ENCODE measurements at regions not wholly inside any gene's neighbourhood (a gene's known extent, or its start where the extent isn't known, plus 50 kb on each side); places are given as distances from the start of the nearest gene placed in this dataset.

GRCh38 chr16:72657791-72658190, 390.1 kb downstream of the ZFHX3 start:
- no peak overlapping the region for H3K27ac ChIP-seq (replicated peaks)
- no peak for DNase-seq
- TF ChIP-seq CTCF (IDR thresholded peaks at IDR 0.05; ENCODE audit: borderline replicate concordance) = no peak
- no peaks in the 10 kb centered on the region for H3K4me1 ChIP-seq
- peaks cover 1% of the 10 kb centered on the region for H3K9me3 ChIP-seq (replicated peaks)
- no peaks in the 10 kb centered on the region for H3K36me3 ChIP-seq
- intact Hi-C loops (cut with micrococcal nuclease) = no loop called here
- H3K27me3 ChIP-seq (ENCODE audit: low read depth) = no peaks in the 10 kb centered on the region
- no peak overlapping the region for H3K4me3 ChIP-seq

GRCh38 chr16:72657164-72657563, 390.8 kb downstream of the ZFHX3 start:
- no peak for TF ChIP-seq CTCF (IDR thresholded peaks at IDR 0.05; ENCODE audit: borderline replicate concordance)
- H3K9me3 ChIP-seq (replicated peaks) = peaks cover 7% of the 10 kb centered on the region
- DNase-seq = no peak
- intact Hi-C loops (cut with micrococcal nuclease) = no loop called here
- no peak overlapping the region for H3K27ac ChIP-seq (replicated peaks)
- no peaks in the 10 kb centered on the region for H3K36me3 ChIP-seq
- no peak overlapping the region for H3K4me3 ChIP-seq
- H3K27me3 ChIP-seq (ENCODE audit: low read depth) = no peaks in the 10 kb centered on the region
- no peaks in the 10 kb centered on the region for H3K4me1 ChIP-seq

GRCh38 chr16:72654535-72654934, 393.4 kb downstream of the ZFHX3 start:
- intact Hi-C loops (cut with micrococcal nuclease) = no loop called here
- TF ChIP-seq CTCF (IDR thresholded peaks at IDR 0.05; ENCODE audit: borderline replicate concordance) = no peak
- Histone ChIP-seq H3K9me3 (replicated peaks) (peaks cover 15% of the 10 kb centered on the region), H3K27ac (replicated peaks) (no peak overlapping the region), H3K36me3 (no peaks in the 10 kb centered on the region), H3K27me3 (ENCODE audit: low read depth) (no peaks in the 10 kb centered on the region), H3K4me1 (no peaks in the 10 kb centered on the region), H3K4me3 (no peak overlapping the region)
- no peak for DNase-seq

GRCh38 chr16:72649254-72649944, 398.5 kb downstream of the ZFHX3 start:
- intact Hi-C loops (cut with micrococcal nuclease) = no loop called here

GRCh38 chr16:72646615-72647014, 401.3 kb downstream of the ZFHX3 start:
- no peaks in the 10 kb centered on the region for H3K4me1 ChIP-seq
- DNase-seq = no peak
- H3K27me3 ChIP-seq (ENCODE audit: low read depth) = no peaks in the 10 kb centered on the region
- H3K4me3 ChIP-seq = no peak overlapping the region
- no peak overlapping the region for H3K27ac ChIP-seq (replicated peaks)
- peaks cover 14% of the 10 kb centered on the region for H3K9me3 ChIP-seq (replicated peaks)
- H3K36me3 ChIP-seq = no peaks in the 10 kb centered on the region
- no peak for TF ChIP-seq CTCF (IDR thresholded peaks at IDR 0.05; ENCODE audit: borderline replicate concordance)
- intact Hi-C loops (cut with micrococcal nuclease) = no loop called here

More at GRCh38 chr16:72649254-72649944, 398.5 kb downstream of the ZFHX3 start:
- Histone ChIP-seq H3K27me3 (ENCODE audit: low read depth) (no peaks in the 10 kb centered on the region), H3K36me3 (no peaks in the 10 kb centered on the region), H3K4me3 (no peak overlapping the region), H3K9me3 (replicated peaks) (peaks cover 15% of the 10 kb centered on the region), H3K4me1 (no peaks in the 10 kb centered on the region), H3K27ac (replicated peaks) (no peak overlapping the region)
- TF ChIP-seq CTCF (IDR thresholded peaks at IDR 0.05; ENCODE audit: borderline replicate concordance) = no peak
- no peak for DNase-seq

All from left ventricle myocardium inferior (tissue), 1 donor.